ENCODE measurements at regions not wholly inside any gene's neighbourhood (a gene's known extent, or its start where the extent isn't known, plus 50 kb on each side); places are given as distances from the start of the nearest gene placed in this dataset.

DNA sequence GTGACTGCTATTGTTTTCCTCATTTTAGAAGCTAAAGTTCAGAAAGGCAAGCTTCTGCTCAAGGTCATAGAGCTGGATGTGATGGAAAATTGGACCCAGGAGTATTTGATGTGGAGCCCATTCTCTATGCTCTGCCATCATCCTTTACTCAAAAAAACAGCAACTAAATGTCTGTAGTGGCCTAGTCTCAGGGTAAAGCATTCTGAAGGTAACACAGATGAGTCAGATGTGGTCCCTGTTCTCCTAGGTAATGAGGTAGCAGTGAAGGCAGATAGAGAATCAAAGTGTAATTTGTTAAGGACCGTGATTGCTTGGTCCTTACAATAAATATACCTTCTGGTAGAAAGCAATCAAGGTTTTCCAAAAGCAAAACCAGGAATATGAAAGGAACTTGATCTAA lies 84.4 kb upstream of the SPON1 start:
- ATAC-seq (no peak), DNase-seq (no peak)
- H3K36me3 ChIP-seq = no peaks in the 10 kb centered on the region
- 82 to 93% (median 89%) methylated on average over 1 of the region's 1 CpG for WGBS, 4 donors
- peaks cover 0 to 7% (median 4%) of the 10 kb centered on the region in 12 donors for H3K4me1 ChIP-seq
- no peak for TF ChIP-seq POLR2A (IDR thresholded peaks at IDR 0.05)
- TF ChIP-seq, protein P1, sequence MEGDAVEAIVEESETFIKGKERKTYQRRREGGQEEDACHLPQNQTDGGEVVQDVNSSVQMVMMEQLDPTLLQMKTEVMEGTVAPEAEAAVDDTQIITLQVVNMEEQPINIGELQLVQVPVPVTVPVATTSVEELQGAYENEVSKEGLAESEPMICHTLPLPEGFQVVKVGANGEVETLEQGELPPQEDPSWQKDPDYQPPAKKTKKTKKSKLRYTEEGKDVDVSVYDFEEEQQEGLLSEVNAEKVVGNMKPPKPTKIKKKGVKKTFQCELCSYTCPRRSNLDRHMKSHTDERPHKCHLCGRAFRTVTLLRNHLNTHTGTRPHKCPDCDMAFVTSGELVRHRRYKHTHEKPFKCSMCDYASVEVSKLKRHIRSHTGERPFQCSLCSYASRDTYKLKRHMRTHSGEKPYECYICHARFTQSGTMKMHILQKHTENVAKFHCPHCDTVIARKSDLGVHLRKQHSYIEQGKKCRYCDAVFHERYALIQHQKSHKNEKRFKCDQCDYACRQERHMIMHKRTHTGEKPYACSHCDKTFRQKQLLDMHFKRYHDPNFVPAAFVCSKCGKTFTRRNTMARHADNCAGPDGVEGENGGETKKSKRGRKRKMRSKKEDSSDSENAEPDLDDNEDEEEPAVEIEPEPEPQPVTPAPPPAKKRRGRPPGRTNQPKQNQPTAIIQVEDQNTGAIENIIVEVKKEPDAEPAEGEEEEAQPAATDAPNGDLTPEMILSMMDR (IDR thresholded peaks at IDR 0.05) = no peak
- H3K9me3 ChIP-seq = no peaks in the 10 kb centered on the region
- intact Hi-C loops (cut with DNase I) = no loop called here
- H3K4me3 ChIP-seq = no peak overlapping the region
- peaks cover 0 to 5% (median 0%) of the 10 kb centered on the region in 9 donors for H3K27me3 ChIP-seq
- H3K27ac ChIP-seq = no peak overlapping the region

DNA sequence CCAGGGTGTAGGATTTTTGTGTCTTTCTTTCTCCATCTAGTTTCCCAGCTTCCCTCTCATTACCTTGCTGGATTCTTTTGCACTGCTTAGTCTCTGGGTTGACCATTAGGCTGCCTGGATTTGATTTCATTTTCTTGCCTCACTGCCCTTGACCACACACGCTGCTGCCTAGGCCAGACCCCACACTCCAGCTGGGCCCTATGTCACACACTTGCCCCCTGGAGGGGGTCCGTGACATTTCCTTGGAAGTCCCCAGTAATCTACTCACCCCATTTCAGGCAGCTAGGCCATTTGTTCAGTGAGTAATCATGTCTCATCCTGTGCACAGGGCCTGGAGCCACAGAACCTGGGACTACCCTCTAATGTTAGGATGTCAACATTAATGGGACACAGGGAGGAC lies 81.9 kb upstream of the SPON1 start:
- Histone ChIP-seq H3K4me1 (no peaks in the 10 kb centered on the region), H3K9me3 (no peaks in the 10 kb centered on the region), H3K36me3 (no peaks in the 10 kb centered on the region), H3K4me3 (no peak overlapping the region), H3K27me3 (peaks cover 0 to 6% (median 0%) of the 10 kb centered on the region in 9 donors), H3K27ac (no peak overlapping the region)
- ATAC-seq (no peak), DNase-seq (no peak)
- WGBS, 4 donors = 85 to 92% (median 89%) methylated on average over 2 of the region's 2 CpGs
- intact Hi-C loops (cut with DNase I) = no loop called here
- TF ChIP-seq POLR2A (IDR thresholded peaks at IDR 0.05) = no peak
- TF ChIP-seq, protein P1 (IDR thresholded peaks at IDR 0.05) = no peak

DNA sequence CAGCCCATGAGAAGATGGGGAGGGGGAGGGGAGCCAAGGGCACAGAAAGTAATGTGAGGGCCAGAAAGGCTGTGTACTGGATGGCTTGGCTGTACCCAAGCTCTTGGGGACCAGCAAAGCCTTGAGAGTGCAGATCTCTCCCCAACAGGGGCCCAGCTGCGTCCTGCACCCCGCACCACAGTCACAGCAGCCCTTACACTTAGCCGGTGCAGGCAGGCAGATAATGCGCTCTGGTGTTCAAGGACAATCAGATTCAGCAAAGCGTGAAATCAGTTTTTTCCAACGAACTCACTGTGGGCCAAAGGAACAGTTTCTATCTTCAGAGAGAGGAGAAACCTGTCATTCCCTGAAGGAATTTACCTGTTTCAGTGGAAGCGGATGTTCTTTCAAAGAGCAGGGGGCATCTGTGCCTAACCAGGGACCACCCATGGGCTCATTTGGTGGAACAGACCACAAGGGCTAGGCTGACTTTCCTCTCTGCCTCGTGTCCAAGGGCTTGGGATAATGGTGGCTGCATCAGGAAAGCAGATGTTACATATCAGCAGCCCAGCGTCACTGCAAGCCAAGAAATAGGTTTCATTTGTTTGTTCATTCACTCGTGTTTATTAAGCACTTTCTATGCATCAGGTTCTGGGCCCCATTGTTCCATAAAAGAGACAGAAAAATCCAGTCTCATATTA lies 81.2 kb upstream of the SPON1 start:
- Histone ChIP-seq H3K9me3 (no peaks in the 10 kb centered on the region), H3K27ac (no peak overlapping the region), H3K4me1 (no peaks in the 10 kb centered on the region), H3K4me3 (no peak overlapping the region), H3K27me3 (peaks cover 0 to 7% (median 0%) of the 10 kb centered on the region in 9 donors), H3K36me3 (no peaks in the 10 kb centered on the region)
- no peak for TF ChIP-seq POLR2A (IDR thresholded peaks at IDR 0.05)
- TF ChIP-seq, protein P1 (IDR thresholded peaks at IDR 0.05) = no peak
- ATAC-seq = no peak
- 76 to 84% (median 77%) methylated on average over 9 to 10 of the region's 10 CpGs for WGBS, 4 donors
- DNase-seq = no peak
- intact Hi-C loops (cut with DNase I) = no loop called here

DNA sequence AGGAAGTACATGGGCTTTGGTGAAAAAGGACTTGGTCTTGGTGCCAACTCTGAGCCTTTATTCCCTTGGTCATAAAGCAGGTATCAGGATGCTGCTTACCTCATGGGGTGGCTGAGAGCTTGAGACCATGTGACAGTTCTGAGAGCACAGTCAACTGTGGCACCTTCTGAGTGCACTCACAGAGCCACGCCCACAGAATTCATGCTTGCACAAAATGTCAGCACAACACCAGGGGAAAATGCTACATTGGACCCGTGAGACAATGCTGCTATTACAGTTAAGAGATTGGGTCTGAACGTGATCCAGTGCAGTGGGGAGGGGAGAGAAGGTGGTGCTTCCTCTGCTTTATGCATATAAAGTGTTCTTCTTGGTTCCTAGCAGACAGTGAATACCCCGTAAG lies 79.5 kb upstream of the SPON1 start:
- 59 to 69% (median 65%) methylated on average over 4 of the region's 4 CpGs for WGBS, 4 donors
- no peak for ATAC-seq
- H3K27ac ChIP-seq = no peak overlapping the region
- no peak for DNase-seq
- TF ChIP-seq, protein P1 (IDR thresholded peaks at IDR 0.05) = no peak
- no peak for TF ChIP-seq POLR2A (IDR thresholded peaks at IDR 0.05)
- intact Hi-C loops (cut with DNase I) = no loop called here
- H3K9me3 ChIP-seq = no peaks in the 10 kb centered on the region
- peaks cover 0 to 7% (median 0%) of the 10 kb centered on the region in 9 donors for H3K27me3 ChIP-seq
- H3K36me3 ChIP-seq = no peaks in the 10 kb centered on the region
- no peaks in the 10 kb centered on the region for H3K4me1 ChIP-seq
- H3K4me3 ChIP-seq = no peak overlapping the region

All from heart left ventricle (tissue), 16 donors.